ENCODE measurements at regions not wholly inside any gene's neighbourhood (a gene's known extent, or its start where the extent isn't known, plus 50 kb on each side); places are given as distances from the start of the nearest gene placed in this dataset.

- H3K27ac ChIP-seq, result no peak overlapping the region
- DNase-seq (ENCODE audit: low spot score) (no peak), ATAC-seq (ENCODE audit: insufficient number of reproducible peaks, low FRiP score, low read depth) (no peak)
- TF ChIP-seq CTCF (IDR thresholded peaks at IDR 0.05), result no peak
- no peaks in the 10 kb centered on the region for H3K36me3 ChIP-seq
- no peak overlapping the region for H3K4me3 ChIP-seq
- H3K27me3 ChIP-seq (replicated peaks; ENCODE audit: insufficient read depth), result no peaks in the 10 kb centered on the region
- peaks cover 0 to 8% of the 10 kb centered on the region in 2 donors for H3K4me1 ChIP-seq (ENCODE audit: control insufficient read depth in 1 of 2, low read depth in 2 of 2)
- no peaks in the 10 kb centered on the region for H3K9me3 ChIP-seq
Measured at GRCh38 chr1:79371802-79372201, 365.3 kb upstream of the ADGRL4 start.

- Histone ChIP-seq H3K4me3 (no peak overlapping the region), H3K27me3 (replicated peaks; ENCODE audit: insufficient read depth) (no peaks in the 10 kb centered on the region), H3K4me1 (ENCODE audit: control insufficient read depth in 1 of 2, low read depth in 2 of 2) (peaks cover 0 to 7% of the 10 kb centered on the region in 2 donors), H3K27ac (no peak overlapping the region), H3K36me3 (no peaks in the 10 kb centered on the region), H3K9me3 (no peaks in the 10 kb centered on the region)
- DNase-seq (ENCODE audit: low spot score) (no peak), ATAC-seq (ENCODE audit: insufficient number of reproducible peaks, low FRiP score, low read depth) (no peak)
- no peak for TF ChIP-seq CTCF (IDR thresholded peaks at IDR 0.05)
Measured at GRCh38 chr1:79369091-79369490, 362.6 kb upstream of the ADGRL4 start.

- Histone ChIP-seq H3K4me1 (ENCODE audit: control insufficient read depth in 1 of 2, low read depth in 2 of 2) (no peaks in the 10 kb centered on the region), H3K27me3 (replicated peaks; ENCODE audit: insufficient read depth) (no peaks in the 10 kb centered on the region), H3K27ac (no peak overlapping the region), H3K9me3 (no peaks in the 10 kb centered on the region), H3K36me3 (no peaks in the 10 kb centered on the region), H3K4me3 (no peak overlapping the region)
- DNase-seq (ENCODE audit: low spot score) (no peak), ATAC-seq (ENCODE audit: insufficient number of reproducible peaks, low FRiP score, low read depth) (no peak)
- no peak for TF ChIP-seq CTCF (IDR thresholded peaks at IDR 0.05)
Measured at GRCh38 chr1:79364896-79365295, 358.4 kb upstream of the ADGRL4 start.

- H3K36me3 ChIP-seq, result no peaks in the 10 kb centered on the region
- DNase-seq (ENCODE audit: low spot score) (no peak), ATAC-seq (ENCODE audit: insufficient number of reproducible peaks, low FRiP score, low read depth) (no peak)
- H3K9me3 ChIP-seq, result no peaks in the 10 kb centered on the region
- no peak overlapping the region for H3K4me3 ChIP-seq
- H3K27ac ChIP-seq, result no peak overlapping the region
- no peak for TF ChIP-seq CTCF (IDR thresholded peaks at IDR 0.05)
- H3K27me3 ChIP-seq (replicated peaks; ENCODE audit: insufficient read depth), result no peaks in the 10 kb centered on the region
- H3K4me1 ChIP-seq (ENCODE audit: control insufficient read depth in 1 of 2, low read depth in 2 of 2), result no peaks in the 10 kb centered on the region
Measured at GRCh38 chr1:79363430-79363829, 356.9 kb upstream of the ADGRL4 start.

GRCh38 chr1:79362470-79362869, 355.9 kb upstream of the ADGRL4 start:
- no peaks in the 10 kb centered on the region for H3K36me3 ChIP-seq
- ATAC-seq (ENCODE audit: insufficient number of reproducible peaks, low FRiP score, low read depth) (no peak), DNase-seq (ENCODE audit: low spot score) (no peak)
- TF ChIP-seq CTCF (IDR thresholded peaks at IDR 0.05), result no peak
- no peaks in the 10 kb centered on the region for H3K9me3 ChIP-seq
- H3K27ac ChIP-seq, result no peak overlapping the region
- no peaks in the 10 kb centered on the region for H3K27me3 ChIP-seq (replicated peaks; ENCODE audit: insufficient read depth)
- no peaks in the 10 kb centered on the region for H3K4me1 ChIP-seq (ENCODE audit: control insufficient read depth in 1 of 2, low read depth in 2 of 2)
- H3K4me3 ChIP-seq, result no peak overlapping the region
